HCT116 (cell line): ENCODE measurements at regions not wholly inside any gene's neighbourhood (a gene's known extent, or its start where the extent isn't known, plus 50 kb on each side); places are given as distances from the start of the nearest gene placed in this dataset.

Source experiments
- EZH2 ChIP-seq: fragments of 200-600 bp; sonication (generic); IDR thresholded peaks from 2 replicates; pipeline ENCODE4 v1.6.1; 2017; ENCODE audit warnings: antibody characterized with exemption, mixed run types
- TF ChIP-seq, protein P1 (sequence below), 3 experiments: fragments of 200-600 bp in 1 of 3; sonication (generic) in 1 of 3; IDR thresholded peaks in 2 of 3; conservative IDR thresholded peaks in 1 of 3; 2 replicates each; pipeline ENCODE4 v1.5.1; 2012 to 2017; ENCODE audit warnings: low read depth in 2 of 3, low read length in 2 of 3, antibody characterized with exemption in 1 of 3, borderline replicate concordance in 1 of 3, control low read depth in 1 of 3, mild to moderate bottlenecking in 1 of 3, mixed read lengths in 1 of 3, mixed run types in 1 of 3, moderate library complexity in 1 of 3; ENCODE audit not compliant: insufficient read depth in 1 of 3
- TF ChIP-seq, protein P2 (sequence below): IDR thresholded peaks from 2 replicates; pipeline ENCODE4 v1.6.1; 2012; ENCODE audit warnings: low read depth

DNA sequence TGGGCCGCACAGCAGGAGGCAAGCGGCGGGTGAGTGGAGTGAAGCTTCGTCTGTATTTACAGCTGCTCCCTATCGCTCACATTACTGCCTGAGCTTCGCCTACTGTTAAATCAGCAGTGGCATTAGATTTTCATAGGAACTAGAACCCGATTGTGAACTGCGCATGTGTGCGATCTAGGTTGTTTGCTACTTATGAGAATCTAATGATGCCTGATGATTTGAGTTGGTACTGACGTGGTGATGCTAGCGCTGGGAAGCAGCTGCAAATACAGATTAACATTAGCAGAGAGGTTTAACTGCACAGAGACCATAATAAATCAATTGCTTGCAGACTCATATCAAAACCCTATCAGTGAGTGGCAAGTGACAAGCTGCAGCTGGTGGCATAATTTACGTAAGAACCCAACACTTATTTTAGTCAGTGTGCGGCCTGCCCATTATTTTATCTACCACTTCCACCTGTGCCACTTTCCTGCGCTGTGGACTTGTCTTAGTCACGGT is 133.4 kb upstream of the CDH9 start:
- no peak for TF ChIP-seq EZH2
- TF ChIP-seq, protein P1, sequence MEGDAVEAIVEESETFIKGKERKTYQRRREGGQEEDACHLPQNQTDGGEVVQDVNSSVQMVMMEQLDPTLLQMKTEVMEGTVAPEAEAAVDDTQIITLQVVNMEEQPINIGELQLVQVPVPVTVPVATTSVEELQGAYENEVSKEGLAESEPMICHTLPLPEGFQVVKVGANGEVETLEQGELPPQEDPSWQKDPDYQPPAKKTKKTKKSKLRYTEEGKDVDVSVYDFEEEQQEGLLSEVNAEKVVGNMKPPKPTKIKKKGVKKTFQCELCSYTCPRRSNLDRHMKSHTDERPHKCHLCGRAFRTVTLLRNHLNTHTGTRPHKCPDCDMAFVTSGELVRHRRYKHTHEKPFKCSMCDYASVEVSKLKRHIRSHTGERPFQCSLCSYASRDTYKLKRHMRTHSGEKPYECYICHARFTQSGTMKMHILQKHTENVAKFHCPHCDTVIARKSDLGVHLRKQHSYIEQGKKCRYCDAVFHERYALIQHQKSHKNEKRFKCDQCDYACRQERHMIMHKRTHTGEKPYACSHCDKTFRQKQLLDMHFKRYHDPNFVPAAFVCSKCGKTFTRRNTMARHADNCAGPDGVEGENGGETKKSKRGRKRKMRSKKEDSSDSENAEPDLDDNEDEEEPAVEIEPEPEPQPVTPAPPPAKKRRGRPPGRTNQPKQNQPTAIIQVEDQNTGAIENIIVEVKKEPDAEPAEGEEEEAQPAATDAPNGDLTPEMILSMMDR (IDR thresholded peaks at IDR 0.05 in 2 of 3, conservative IDR thresholded peaks at IDR 0.05 in 1 of 3; ENCODE audit: borderline replicate concordance in 1 of 3, insufficient read depth in 1 of 3, low read depth in 2 of 3, low read length in 2 of 3), result no peak
- TF ChIP-seq, protein P2, sequence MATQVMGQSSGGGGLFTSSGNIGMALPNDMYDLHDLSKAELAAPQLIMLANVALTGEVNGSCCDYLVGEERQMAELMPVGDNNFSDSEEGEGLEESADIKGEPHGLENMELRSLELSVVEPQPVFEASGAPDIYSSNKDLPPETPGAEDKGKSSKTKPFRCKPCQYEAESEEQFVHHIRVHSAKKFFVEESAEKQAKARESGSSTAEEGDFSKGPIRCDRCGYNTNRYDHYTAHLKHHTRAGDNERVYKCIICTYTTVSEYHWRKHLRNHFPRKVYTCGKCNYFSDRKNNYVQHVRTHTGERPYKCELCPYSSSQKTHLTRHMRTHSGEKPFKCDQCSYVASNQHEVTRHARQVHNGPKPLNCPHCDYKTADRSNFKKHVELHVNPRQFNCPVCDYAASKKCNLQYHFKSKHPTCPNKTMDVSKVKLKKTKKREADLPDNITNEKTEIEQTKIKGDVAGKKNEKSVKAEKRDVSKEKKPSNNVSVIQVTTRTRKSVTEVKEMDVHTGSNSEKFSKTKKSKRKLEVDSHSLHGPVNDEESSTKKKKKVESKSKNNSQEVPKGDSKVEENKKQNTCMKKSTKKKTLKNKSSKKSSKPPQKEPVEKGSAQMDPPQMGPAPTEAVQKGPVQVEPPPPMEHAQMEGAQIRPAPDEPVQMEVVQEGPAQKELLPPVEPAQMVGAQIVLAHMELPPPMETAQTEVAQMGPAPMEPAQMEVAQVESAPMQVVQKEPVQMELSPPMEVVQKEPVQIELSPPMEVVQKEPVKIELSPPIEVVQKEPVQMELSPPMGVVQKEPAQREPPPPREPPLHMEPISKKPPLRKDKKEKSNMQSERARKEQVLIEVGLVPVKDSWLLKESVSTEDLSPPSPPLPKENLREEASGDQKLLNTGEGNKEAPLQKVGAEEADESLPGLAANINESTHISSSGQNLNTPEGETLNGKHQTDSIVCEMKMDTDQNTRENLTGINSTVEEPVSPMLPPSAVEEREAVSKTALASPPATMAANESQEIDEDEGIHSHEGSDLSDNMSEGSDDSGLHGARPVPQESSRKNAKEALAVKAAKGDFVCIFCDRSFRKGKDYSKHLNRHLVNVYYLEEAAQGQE, result no peak
